ENCODE measurements at regions not wholly inside any gene's neighbourhood (a gene's known extent, or its start where the extent isn't known, plus 50 kb on each side); places are given as distances from the start of the nearest gene placed in this dataset.

- TF ChIP-seq POLR2AphosphoS5 (IDR thresholded peaks at IDR 0.05; ENCODE audit: low read depth, low read length) = no peak
- no peak for TF ChIP-seq POLR2A (IDR thresholded peaks at IDR 0.05; ENCODE audit: low read depth, low read length)
- no peak for TF ChIP-seq TAF1 (IDR thresholded peaks at IDR 0.05; ENCODE audit: borderline replicate concordance, low read depth, low read length)
Observed at GRCh38 chr5:145111420-145111819, 723.7 kb downstream of the PRELID2 start.
